ENCODE measurements at regions not wholly inside any gene's neighbourhood (a gene's known extent, or its start where the extent isn't known, plus 50 kb on each side); places are given as distances from the start of the nearest gene placed in this dataset.

DNA sequence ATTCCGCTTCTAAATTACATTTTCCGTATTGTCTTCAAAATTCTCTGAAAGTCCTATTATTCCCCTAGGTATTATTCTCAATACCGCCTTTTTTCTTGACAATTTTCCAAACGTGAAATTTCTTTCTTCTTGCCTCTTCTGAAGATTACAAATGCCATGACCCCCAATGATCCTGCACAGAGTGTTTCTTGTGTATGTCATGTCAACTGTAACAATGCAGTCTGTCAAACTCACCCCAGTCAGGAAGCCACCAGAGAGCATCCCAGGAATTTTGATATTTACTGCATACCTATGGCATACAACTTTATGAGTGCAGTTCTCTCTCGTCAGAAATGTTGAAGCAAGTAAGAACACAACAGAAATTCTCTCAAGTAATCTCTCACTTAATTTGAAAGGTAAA lies 847.3 kb upstream of the CDH8 start:
- TF ChIP-seq, protein P1, sequence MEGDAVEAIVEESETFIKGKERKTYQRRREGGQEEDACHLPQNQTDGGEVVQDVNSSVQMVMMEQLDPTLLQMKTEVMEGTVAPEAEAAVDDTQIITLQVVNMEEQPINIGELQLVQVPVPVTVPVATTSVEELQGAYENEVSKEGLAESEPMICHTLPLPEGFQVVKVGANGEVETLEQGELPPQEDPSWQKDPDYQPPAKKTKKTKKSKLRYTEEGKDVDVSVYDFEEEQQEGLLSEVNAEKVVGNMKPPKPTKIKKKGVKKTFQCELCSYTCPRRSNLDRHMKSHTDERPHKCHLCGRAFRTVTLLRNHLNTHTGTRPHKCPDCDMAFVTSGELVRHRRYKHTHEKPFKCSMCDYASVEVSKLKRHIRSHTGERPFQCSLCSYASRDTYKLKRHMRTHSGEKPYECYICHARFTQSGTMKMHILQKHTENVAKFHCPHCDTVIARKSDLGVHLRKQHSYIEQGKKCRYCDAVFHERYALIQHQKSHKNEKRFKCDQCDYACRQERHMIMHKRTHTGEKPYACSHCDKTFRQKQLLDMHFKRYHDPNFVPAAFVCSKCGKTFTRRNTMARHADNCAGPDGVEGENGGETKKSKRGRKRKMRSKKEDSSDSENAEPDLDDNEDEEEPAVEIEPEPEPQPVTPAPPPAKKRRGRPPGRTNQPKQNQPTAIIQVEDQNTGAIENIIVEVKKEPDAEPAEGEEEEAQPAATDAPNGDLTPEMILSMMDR (IDR thresholded peaks at IDR 0.05): no peak
- no peaks in the 10 kb centered on the region for H3K4me1 Mint-ChIP-seq (ENCODE audit: unreplicated experiment)
- H3K36me3 Mint-ChIP-seq (ENCODE audit: unreplicated experiment): no peaks in the 10 kb centered on the region
- no peak overlapping the region for H3K4me3 Mint-ChIP-seq (ENCODE audit: unreplicated experiment)
- H3K9me3 Mint-ChIP-seq (ENCODE audit: unreplicated experiment): peaks cover 4% of the 10 kb centered on the region
- no peaks in the 10 kb centered on the region for H3K27me3 Mint-ChIP-seq (ENCODE audit: unreplicated experiment)
- no peak for DNase-seq (ENCODE audit: extremely low spot score, unreplicated experiment)
- no peak overlapping the region for H3K27ac Mint-ChIP-seq (ENCODE audit: unreplicated experiment)

- H3K4me3 Mint-ChIP-seq (ENCODE audit: unreplicated experiment): no peak overlapping the region
These were observed 846.4 kb upstream of the CDH8 start for GRCh38 chr16:62882552-62883221.

DNA sequence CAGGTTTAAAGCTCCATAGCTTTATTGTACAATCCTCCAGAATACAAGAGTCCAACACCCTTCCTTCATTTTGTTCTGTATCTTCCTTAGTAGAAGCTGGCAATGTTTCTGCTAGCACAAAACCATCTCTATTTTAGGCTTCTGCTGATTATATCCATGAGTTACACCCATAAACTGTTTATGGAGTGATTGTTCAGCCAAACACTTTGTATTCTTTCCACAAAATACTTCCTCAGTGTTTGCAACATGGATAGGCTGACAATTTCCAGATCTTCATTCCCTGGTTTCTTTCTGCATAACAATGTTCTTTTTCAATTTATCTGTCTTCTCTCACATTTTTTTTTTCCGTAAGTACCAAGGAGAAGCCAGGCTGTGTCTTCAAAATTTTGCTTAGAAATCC lies 839.9 kb upstream of the CDH8 start:
- Mint-ChIP-seq H3K4me1 (ENCODE audit: unreplicated experiment) (no peaks in the 10 kb centered on the region), H3K9me3 (ENCODE audit: unreplicated experiment) (no peaks in the 10 kb centered on the region), H3K27ac (ENCODE audit: unreplicated experiment) (no peak overlapping the region), H3K36me3 (ENCODE audit: unreplicated experiment) (no peaks in the 10 kb centered on the region), H3K4me3 (ENCODE audit: unreplicated experiment) (no peak overlapping the region), H3K27me3 (ENCODE audit: unreplicated experiment) (no peaks in the 10 kb centered on the region)
- DNase-seq (ENCODE audit: extremely low spot score, unreplicated experiment): no peak
- TF ChIP-seq, protein P1 (IDR thresholded peaks at IDR 0.05): no peak

More at GRCh38 chr16:62882552-62883221, 846.4 kb upstream of the CDH8 start:
- peaks cover 4% of the 10 kb centered on the region for H3K9me3 Mint-ChIP-seq (ENCODE audit: unreplicated experiment)
- no peaks in the 10 kb centered on the region for H3K27me3 Mint-ChIP-seq (ENCODE audit: unreplicated experiment)
- TF ChIP-seq, protein P1 (IDR thresholded peaks at IDR 0.05): no peak
- no peak for DNase-seq (ENCODE audit: extremely low spot score, unreplicated experiment)
- no peaks in the 10 kb centered on the region for H3K36me3 Mint-ChIP-seq (ENCODE audit: unreplicated experiment)
- no peaks in the 10 kb centered on the region for H3K4me1 Mint-ChIP-seq (ENCODE audit: unreplicated experiment)
- H3K27ac Mint-ChIP-seq (ENCODE audit: unreplicated experiment): no peak overlapping the region

DNA sequence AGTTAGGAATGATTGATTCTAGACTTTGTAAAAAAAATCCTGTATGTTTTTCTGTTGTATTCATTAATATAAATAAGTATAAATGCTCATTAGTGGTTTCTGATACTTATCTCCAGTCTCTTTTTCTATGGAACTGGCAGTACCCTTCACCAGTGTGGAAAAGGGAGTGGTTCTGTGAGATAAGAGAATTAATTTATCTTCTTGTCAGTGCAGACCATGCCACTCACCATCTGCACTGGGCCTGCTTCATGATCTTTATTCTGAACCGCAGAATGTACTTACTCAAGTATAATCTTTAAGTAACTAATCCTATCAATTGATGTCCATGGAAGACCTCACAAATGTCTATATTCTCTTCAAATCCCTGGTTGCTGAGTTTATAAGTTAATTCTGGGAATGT lies 836.1 kb upstream of the CDH8 start:
- Mint-ChIP-seq H3K9me3 (ENCODE audit: unreplicated experiment) (no peaks in the 10 kb centered on the region), H3K36me3 (ENCODE audit: unreplicated experiment) (no peaks in the 10 kb centered on the region)
- TF ChIP-seq, protein P1 (IDR thresholded peaks at IDR 0.05): no peak

GRCh38 chr16:62870554-62870953 lies 834.3 kb upstream of the CDH8 start:
- Mint-ChIP-seq H3K4me3 (ENCODE audit: unreplicated experiment) (no peak overlapping the region), H3K4me1 (ENCODE audit: unreplicated experiment) (no peaks in the 10 kb centered on the region), H3K27ac (ENCODE audit: unreplicated experiment) (no peak overlapping the region), H3K9me3 (ENCODE audit: unreplicated experiment) (no peaks in the 10 kb centered on the region), H3K36me3 (ENCODE audit: unreplicated experiment) (no peaks in the 10 kb centered on the region), H3K27me3 (ENCODE audit: unreplicated experiment) (no peaks in the 10 kb centered on the region)
- TF ChIP-seq, protein P1 (IDR thresholded peaks at IDR 0.05): no peak
- no peak for DNase-seq (ENCODE audit: extremely low spot score, unreplicated experiment)

More for the DNA sequence above, 836.1 kb upstream of the CDH8 start:
- H3K4me1 Mint-ChIP-seq (ENCODE audit: unreplicated experiment): no peaks in the 10 kb centered on the region
- no peaks in the 10 kb centered on the region for H3K27me3 Mint-ChIP-seq (ENCODE audit: unreplicated experiment)
- no peak for DNase-seq (ENCODE audit: extremely low spot score, unreplicated experiment)
- H3K4me3 Mint-ChIP-seq (ENCODE audit: unreplicated experiment): no peak overlapping the region
- no peak overlapping the region for H3K27ac Mint-ChIP-seq (ENCODE audit: unreplicated experiment)
